Suprapubic skin (tissue), 4 donors: ENCODE measurements at regions not wholly inside any gene's neighbourhood (a gene's known extent, or its start where the extent isn't known, plus 50 kb on each side); places are given as distances from the start of the nearest gene placed in this dataset.
"Not testable (repeated sequence)": the region's sequence is repeated elsewhere in the genome, so short reads cannot be mapped to it uniquely, and the experiment has no call there.

Experiments
- DNase-seq, 2 donors: peaks; one replicate each; pipeline ENCODE4 v3.0.0-alpha.2; 2019; ENCODE audit warnings: low spot score in 2 of 2
- H3K27ac ChIP-seq: fragments of 200-600 bp; sonication (generic); one replicate; pipeline ENCODE4 v1.5.1; 2019
- H3K27me3 ChIP-seq: fragments of 200-600 bp; sonication (generic); one replicate; pipeline ENCODE4 v1.5.1; 2019
- H3K36me3 ChIP-seq: fragments of 200-600 bp; sonication (generic); one replicate; pipeline ENCODE4 v1.5.1; 2019
- H3K4me1 ChIP-seq: fragments of 200-600 bp; sonication (generic); one replicate; pipeline ENCODE4 v1.5.1; 2019
- H3K4me3 ChIP-seq: fragments of 200-600 bp; sonication (generic); one replicate; pipeline ENCODE4 v1.5.1; 2019; ENCODE audit warnings: mild to moderate bottlenecking
- H3K9me3 ChIP-seq: fragments of 200-600 bp; sonication (generic); one replicate; pipeline ENCODE4 v1.5.1; 2019
- CTCF ChIP-seq, 2 donors: fragments of 200-600 bp in 1 of 2; fragments of 450-650 bp in 1 of 2; sonication (generic) in 1 of 2; IDR thresholded peaks; one replicate each; pipeline ENCODE4 v1.5.1; 2016 to 2019; ENCODE audit warnings: antibody characterized with exemption in 2 of 2, mild to moderate bottlenecking in 1 of 2, moderate library complexity in 1 of 2
- EP300 ChIP-seq: sonication (generic); formaldehyde crosslinking; IDR thresholded peaks from one replicate; pipeline ENCODE4 v1.6.1; 2017; ENCODE audit warnings: antibody characterized with exemption
- POLR2A ChIP-seq, 2 donors: fragments of 450-650 bp; IDR thresholded peaks; one replicate each; pipeline ENCODE4 v1.6.1; 2017; ENCODE audit warnings: antibody characterized with exemption in 2 of 2, mild to moderate bottlenecking in 2 of 2, moderate library complexity in 2 of 2
- POLR2AphosphoS5 ChIP-seq, 3 donors: sonication (generic); formaldehyde crosslinking; IDR thresholded peaks; one replicate each; pipeline ENCODE4 v1.6.1; 2017; ENCODE audit warnings: antibody characterized with exemption in 3 of 3
- WGBS: methylation state at CpG from one replicate; pipeline ENCODE4 v1.1.5; 2018; 5-methylcytosine and 5-hydroxymethylcytosine counted together

- not testable (repeated sequence) for H3K9me3 ChIP-seq, H3K36me3 ChIP-seq, DNase-seq, H3K27ac ChIP-seq, H3K27me3 ChIP-seq, H3K4me3 ChIP-seq, H3K4me1 ChIP-seq
- 69% methylated on average over 5 of the region's 6 CpGs for WGBS
These were observed 905.3 kb downstream of the TUBA3C start for GRCh38 chr13:18276280-18276679.

- not testable (repeated sequence) for DNase-seq, H3K27me3 ChIP-seq, H3K4me1 ChIP-seq, H3K9me3 ChIP-seq, H3K27ac ChIP-seq, H3K36me3 ChIP-seq, H3K4me3 ChIP-seq
- WGBS = 68% methylated on average over 4 of the region's 14 CpGs
These were observed 907.7 kb downstream of the TUBA3C start for GRCh38 chr13:18273785-18274514.

- not testable (repeated sequence) for H3K4me3 ChIP-seq, H3K4me1 ChIP-seq, DNase-seq, H3K27me3 ChIP-seq, H3K9me3 ChIP-seq, H3K27ac ChIP-seq, H3K36me3 ChIP-seq
- WGBS = 88% methylated on average over 18 of the region's 25 CpGs
These were observed 922.7 kb downstream of the TUBA3C start for GRCh38 chr13:18258801-18259419.

GRCh38 chr13:18257686-18258085 lies 923.9 kb downstream of the TUBA3C start:
- not testable (repeated sequence) for DNase-seq, H3K27ac ChIP-seq, H3K4me3 ChIP-seq, H3K27me3 ChIP-seq, H3K9me3 ChIP-seq, H3K36me3 ChIP-seq, H3K4me1 ChIP-seq
- WGBS = 82% methylated on average over 9 of the region's 9 CpGs

- 79% methylated on average over 9 of the region's 12 CpGs for WGBS
- H3K27ac ChIP-seq, H3K9me3 ChIP-seq, DNase-seq, H3K4me1 ChIP-seq, H3K4me3 ChIP-seq, H3K27me3 ChIP-seq, H3K36me3 ChIP-seq: not testable (repeated sequence)
These were observed 928.8 kb downstream of the TUBA3C start for GRCh38 chr13:18252848-18253247.

GRCh38 chr13:18248533-18249240 lies 932.9 kb downstream of the TUBA3C start:
- H3K9me3 ChIP-seq, H3K27me3 ChIP-seq, DNase-seq, H3K36me3 ChIP-seq, H3K4me3 ChIP-seq, H3K27ac ChIP-seq, H3K4me1 ChIP-seq: not testable (repeated sequence)
- WGBS = 83% methylated on average over 12 of the region's 12 CpGs

- not testable (repeated sequence) for H3K4me1 ChIP-seq, DNase-seq, H3K27ac ChIP-seq, H3K9me3 ChIP-seq, H3K27me3 ChIP-seq, H3K4me3 ChIP-seq, H3K36me3 ChIP-seq
- 75% methylated on average over 3 of the region's 3 CpGs for WGBS
These were observed 941.5 kb downstream of the TUBA3C start for GRCh38 chr13:18240086-18240485.

GRCh38 chr13:18238586-18238985 lies 943.0 kb downstream of the TUBA3C start:
- not testable (repeated sequence) for H3K27ac ChIP-seq, DNase-seq, H3K36me3 ChIP-seq, H3K27me3 ChIP-seq, H3K4me1 ChIP-seq, H3K4me3 ChIP-seq, H3K9me3 ChIP-seq
- 62% methylated on average over 5 of the region's 5 CpGs for WGBS

GRCh38 chr13:18236528-18236815 lies 945.2 kb downstream of the TUBA3C start:
- H3K9me3 ChIP-seq = no peaks in the 10 kb centered on the region
- H3K27ac ChIP-seq = no peak overlapping the region
- TF ChIP-seq POLR2AphosphoS5 (IDR thresholded peaks at IDR 0.05) (no peak), EP300 (no peak), POLR2A (IDR thresholded peaks at IDR 0.05) (no peak), CTCF (IDR thresholded peaks at IDR 0.05) (no peak)
- DNase-seq = no peak
- 91% methylated on average over 34 of the region's 34 CpGs for WGBS
- H3K27me3 ChIP-seq = no peaks in the 10 kb centered on the region
- no peaks in the 10 kb centered on the region for H3K36me3 ChIP-seq
- no peak overlapping the region for H3K4me3 ChIP-seq
- no peaks in the 10 kb centered on the region for H3K4me1 ChIP-seq
